ENCODE measurements at regions not wholly inside any gene's neighbourhood (a gene's known extent, or its start where the extent isn't known, plus 50 kb on each side); places are given as distances from the start of the nearest gene placed in this dataset.

DNA sequence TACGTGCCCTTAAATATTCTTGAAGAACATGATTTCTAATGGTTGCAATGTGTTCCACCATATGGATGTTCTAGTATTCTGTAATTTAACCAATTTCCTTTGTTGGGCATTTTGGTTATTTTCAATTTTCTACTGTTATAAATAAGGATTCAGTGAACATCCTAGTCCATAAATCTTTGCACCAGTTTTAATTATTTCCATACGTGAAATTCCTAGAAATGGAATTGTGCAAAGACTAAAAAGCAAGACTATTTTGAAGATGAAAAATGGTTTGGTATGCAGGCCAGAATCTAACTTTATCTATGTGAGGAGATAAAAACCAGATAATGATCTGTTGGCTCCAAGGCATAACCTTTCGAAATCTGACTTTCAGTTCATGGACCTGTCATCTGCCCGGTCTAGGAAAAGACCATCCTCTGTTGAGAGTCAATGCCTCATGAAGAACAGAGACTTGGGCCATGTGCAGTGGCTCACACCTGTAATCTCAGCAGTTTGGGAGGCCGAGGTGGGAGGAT lies 633.2 kb upstream of the NRP1 start:
- TF ChIP-seq, protein P1, sequence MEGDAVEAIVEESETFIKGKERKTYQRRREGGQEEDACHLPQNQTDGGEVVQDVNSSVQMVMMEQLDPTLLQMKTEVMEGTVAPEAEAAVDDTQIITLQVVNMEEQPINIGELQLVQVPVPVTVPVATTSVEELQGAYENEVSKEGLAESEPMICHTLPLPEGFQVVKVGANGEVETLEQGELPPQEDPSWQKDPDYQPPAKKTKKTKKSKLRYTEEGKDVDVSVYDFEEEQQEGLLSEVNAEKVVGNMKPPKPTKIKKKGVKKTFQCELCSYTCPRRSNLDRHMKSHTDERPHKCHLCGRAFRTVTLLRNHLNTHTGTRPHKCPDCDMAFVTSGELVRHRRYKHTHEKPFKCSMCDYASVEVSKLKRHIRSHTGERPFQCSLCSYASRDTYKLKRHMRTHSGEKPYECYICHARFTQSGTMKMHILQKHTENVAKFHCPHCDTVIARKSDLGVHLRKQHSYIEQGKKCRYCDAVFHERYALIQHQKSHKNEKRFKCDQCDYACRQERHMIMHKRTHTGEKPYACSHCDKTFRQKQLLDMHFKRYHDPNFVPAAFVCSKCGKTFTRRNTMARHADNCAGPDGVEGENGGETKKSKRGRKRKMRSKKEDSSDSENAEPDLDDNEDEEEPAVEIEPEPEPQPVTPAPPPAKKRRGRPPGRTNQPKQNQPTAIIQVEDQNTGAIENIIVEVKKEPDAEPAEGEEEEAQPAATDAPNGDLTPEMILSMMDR (conservative IDR thresholded peaks at IDR 0.05; ENCODE audit: low read length): no peak
- TF ChIP-seq EZH2phosphoT487 (IDR thresholded peaks at IDR 0.05; ENCODE audit: borderline replicate concordance): no peak
